ENCODE measurements at regions not wholly inside any gene's neighbourhood (a gene's known extent, or its start where the extent isn't known, plus 50 kb on each side); places are given as distances from the start of the nearest gene placed in this dataset.
"Not testable (repeated sequence)": the region's sequence is repeated elsewhere in the genome, so short reads cannot be mapped to it uniquely, and the experiment has no call there.

DNA sequence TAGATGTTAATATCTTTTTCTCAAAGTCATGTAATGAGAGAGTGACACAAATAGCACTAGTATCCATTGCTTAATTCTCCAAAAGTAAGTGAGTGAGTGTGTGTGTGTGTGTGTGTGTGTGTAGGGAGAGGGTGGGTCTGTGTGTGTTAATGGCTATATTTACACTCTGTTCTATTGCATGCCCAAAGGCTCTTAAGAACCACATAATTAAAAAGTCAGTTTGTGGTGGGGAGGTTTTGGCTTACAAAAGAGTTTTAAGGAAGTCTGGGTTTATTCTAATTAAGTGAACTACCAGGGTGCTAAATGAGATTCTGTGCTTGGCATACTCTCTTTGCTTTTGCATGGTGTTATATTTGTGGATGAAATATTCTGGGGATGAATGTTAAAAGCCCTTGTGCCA, 1897.6 kb upstream of the FLRT2 start:
- Histone ChIP-seq H3K4me1 (ENCODE audit: insufficient read depth, low read length, poor library complexity, severe bottlenecking) (no peaks in the 10 kb centered on the region), H3K9me2 (ENCODE audit: insufficient read depth, low read length) (no peaks in the 10 kb centered on the region), H2AFZ (ENCODE audit: low read length) (no peak overlapping the region), H4K20me1 (ENCODE audit: insufficient read depth, low read length) (no peaks in the 10 kb centered on the region), H3K4me2 (ENCODE audit: low read length) (no peak overlapping the region), H3K4me3 (ENCODE audit: low read depth, low read length, poor library complexity, severe bottlenecking) (no peak overlapping the region), H3K79me2 (ENCODE audit: insufficient read depth, low read depth, low read length) (no peaks in the 10 kb centered on the region), H3K27ac (ENCODE audit: low read depth, low read length, poor library complexity, severe bottlenecking) (no peak overlapping the region), H3K9me3 (ENCODE audit: low read length) (no peaks in the 10 kb centered on the region), H3K36me3 (ENCODE audit: insufficient read depth, low read length) (no peaks in the 10 kb centered on the region)
- no peak for DNase-seq (ENCODE audit: low spot score)
- TF ChIP-seq, protein P1, sequence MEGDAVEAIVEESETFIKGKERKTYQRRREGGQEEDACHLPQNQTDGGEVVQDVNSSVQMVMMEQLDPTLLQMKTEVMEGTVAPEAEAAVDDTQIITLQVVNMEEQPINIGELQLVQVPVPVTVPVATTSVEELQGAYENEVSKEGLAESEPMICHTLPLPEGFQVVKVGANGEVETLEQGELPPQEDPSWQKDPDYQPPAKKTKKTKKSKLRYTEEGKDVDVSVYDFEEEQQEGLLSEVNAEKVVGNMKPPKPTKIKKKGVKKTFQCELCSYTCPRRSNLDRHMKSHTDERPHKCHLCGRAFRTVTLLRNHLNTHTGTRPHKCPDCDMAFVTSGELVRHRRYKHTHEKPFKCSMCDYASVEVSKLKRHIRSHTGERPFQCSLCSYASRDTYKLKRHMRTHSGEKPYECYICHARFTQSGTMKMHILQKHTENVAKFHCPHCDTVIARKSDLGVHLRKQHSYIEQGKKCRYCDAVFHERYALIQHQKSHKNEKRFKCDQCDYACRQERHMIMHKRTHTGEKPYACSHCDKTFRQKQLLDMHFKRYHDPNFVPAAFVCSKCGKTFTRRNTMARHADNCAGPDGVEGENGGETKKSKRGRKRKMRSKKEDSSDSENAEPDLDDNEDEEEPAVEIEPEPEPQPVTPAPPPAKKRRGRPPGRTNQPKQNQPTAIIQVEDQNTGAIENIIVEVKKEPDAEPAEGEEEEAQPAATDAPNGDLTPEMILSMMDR (conservative IDR thresholded peaks at IDR 0.05; ENCODE audit: low read length), result no peak
- no peak for TF ChIP-seq EZH2phosphoT487 (IDR thresholded peaks at IDR 0.05; ENCODE audit: borderline replicate concordance, low read depth, low read length)
- POLR2A ChIA-PET, result no interaction called here
- no TSS peak for BruUV-seq (replicated peaks)
- CTCF ChIA-PET (ENCODE audit: unreplicated experiment), result no interaction called here
- intact Hi-C loops (cut with micrococcal nuclease; ENCODE audit: unreplicated experiment), result no loop called here

DNA sequence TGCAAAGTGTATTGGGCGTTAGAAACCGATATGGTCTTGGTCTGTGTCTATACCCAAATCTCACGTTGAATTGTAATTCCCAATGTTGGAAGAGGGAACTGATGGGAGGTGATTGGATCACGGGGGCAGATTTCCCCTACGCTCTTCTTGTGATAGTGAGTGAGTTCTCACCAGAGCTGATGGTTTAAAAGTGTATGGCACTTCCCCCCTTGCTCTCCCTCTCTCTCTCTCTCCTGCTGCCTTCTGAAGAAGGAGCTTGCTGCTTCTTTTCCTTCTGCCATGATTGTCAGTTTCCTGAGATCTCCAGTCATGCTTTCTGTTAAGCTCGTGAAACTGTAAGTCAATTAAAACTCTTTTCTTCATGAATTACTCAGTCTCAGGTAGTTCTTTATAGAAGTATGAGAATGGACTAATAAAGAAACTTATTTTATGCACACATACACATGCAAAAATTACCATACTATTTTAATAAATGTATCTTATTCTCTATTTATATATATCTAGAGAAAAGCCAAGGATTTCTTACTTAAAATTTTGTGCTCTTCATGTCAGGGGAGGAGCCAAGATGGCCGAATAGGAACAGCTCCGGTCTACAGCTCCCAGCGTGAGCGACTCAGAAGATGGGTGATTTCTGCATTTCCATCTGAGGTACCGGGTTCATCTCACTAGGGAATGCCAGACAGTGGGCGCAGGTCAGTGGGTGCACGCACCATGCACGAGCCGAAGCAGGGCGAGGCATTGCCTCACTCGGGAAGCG, 1891.0 kb upstream of the FLRT2 start:
- ChIA-PET POLR2A (interaction anchor here (0.6 kb wide), 1 partner anchor 74 kb away, joined by 4 read pairs; no protein-coding TSS in a partner anchor), CTCF (ENCODE audit: unreplicated experiment) (no interaction called here)
- H3K9me2 ChIP-seq (ENCODE audit: insufficient read depth, low read length), result no peaks in the 10 kb centered on the region
- no peak overlapping the region for H3K27ac ChIP-seq (ENCODE audit: low read depth, low read length, poor library complexity, severe bottlenecking)
- TF ChIP-seq EZH2phosphoT487 (IDR thresholded peaks at IDR 0.05; ENCODE audit: borderline replicate concordance, low read depth, low read length), result no peak
- TF ChIP-seq, protein P1 (conservative IDR thresholded peaks at IDR 0.05; ENCODE audit: low read length), result no peak
- no peaks in the 10 kb centered on the region for H3K4me1 ChIP-seq (ENCODE audit: insufficient read depth, low read length, poor library complexity, severe bottlenecking)
- intact Hi-C loops (cut with micrococcal nuclease; ENCODE audit: unreplicated experiment), result no loop called here
- no peaks in the 10 kb centered on the region for H3K36me3 ChIP-seq (ENCODE audit: insufficient read depth, low read length)
- H2AFZ ChIP-seq (ENCODE audit: low read length), result no peak overlapping the region
- H3K4me3 ChIP-seq (ENCODE audit: low read depth, low read length, poor library complexity, severe bottlenecking), result no peak overlapping the region
- H3K4me2 ChIP-seq (ENCODE audit: low read length), result no peak overlapping the region
- no peaks in the 10 kb centered on the region for H3K79me2 ChIP-seq (ENCODE audit: insufficient read depth, low read depth, low read length)
- H3K9me3 ChIP-seq (ENCODE audit: low read length), result no peaks in the 10 kb centered on the region
- no peak for DNase-seq (ENCODE audit: low spot score)
- H4K20me1 ChIP-seq (ENCODE audit: insufficient read depth, low read length), result no peaks in the 10 kb centered on the region
- BruUV-seq (replicated peaks), result no TSS peak

DNA sequence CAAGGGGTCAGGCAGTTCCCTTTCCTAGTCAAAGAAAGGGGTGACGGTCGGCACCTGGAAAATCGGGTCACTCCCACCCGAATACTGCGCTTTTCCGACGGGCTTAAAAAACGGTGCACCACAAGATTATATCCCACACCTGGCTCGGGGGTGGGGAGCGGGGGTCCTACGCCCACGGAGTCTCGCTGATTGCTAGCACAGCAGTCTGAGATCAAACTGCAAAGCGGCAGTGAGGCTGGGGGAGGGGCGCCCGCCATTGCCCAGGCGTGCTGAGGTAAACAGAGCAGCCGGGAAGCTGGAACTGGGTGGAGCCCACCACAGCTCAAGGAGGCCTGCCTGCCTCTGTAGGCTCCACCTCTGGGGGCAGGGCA, 1890.5 kb upstream of the FLRT2 start:
- H2AFZ ChIP-seq (ENCODE audit: low read length); H3K36me3 ChIP-seq (ENCODE audit: insufficient read depth, low read length); DNase-seq (ENCODE audit: low spot score); H3K4me3 ChIP-seq (ENCODE audit: low read depth, low read length, poor library complexity, severe bottlenecking); H3K9me2 ChIP-seq (ENCODE audit: insufficient read depth, low read length); H4K20me1 ChIP-seq (ENCODE audit: insufficient read depth, low read length); H3K4me2 ChIP-seq (ENCODE audit: low read length); H3K4me1 ChIP-seq (ENCODE audit: insufficient read depth, low read length, poor library complexity, severe bottlenecking); H3K9me3 ChIP-seq (ENCODE audit: low read length); BruUV-seq (replicated peaks); intact Hi-C loops (cut with micrococcal nuclease; ENCODE audit: unreplicated experiment); H3K79me2 ChIP-seq (ENCODE audit: insufficient read depth, low read depth, low read length); H3K27ac ChIP-seq (ENCODE audit: low read depth, low read length, poor library complexity, severe bottlenecking); CTCF ChIA-PET (ENCODE audit: unreplicated experiment): not testable (repeated sequence)
- POLR2A ChIA-PET, result interaction anchor here (0.6 kb wide), 1 partner anchor 74 kb away, joined by 4 read pairs; no protein-coding TSS in a partner anchor

Measured in OCI-LY7 (cell line).